ENCODE measurements at regions not wholly inside any gene's neighbourhood (a gene's known extent, or its start where the extent isn't known, plus 50 kb on each side); places are given as distances from the start of the nearest gene placed in this dataset.

- DNase-seq = no peak
Measured at GRCh38 chr13:64849196-64849595, 2380.9 kb downstream of the PCDH9 start.

GRCh38 chr13:64847767-64848166 lies 2382.4 kb downstream of the PCDH9 start:
- no peak for DNase-seq

- no peak for DNase-seq
Measured at GRCh38 chr13:64845110-64845509, 2385.0 kb downstream of the PCDH9 start.

- no peak for DNase-seq
Measured at GRCh38 chr13:64819081-64819480, 2411.1 kb downstream of the PCDH9 start.

GRCh38 chr13:64817691-64818090 lies 2412.4 kb downstream of the PCDH9 start:
- no peak for DNase-seq

GRCh38 chr13:64810750-64811149 lies 2419.4 kb downstream of the PCDH9 start:
- no peak for DNase-seq

- DNase-seq = no peak
Measured at GRCh38 chr13:64808704-64809103, 2421.4 kb downstream of the PCDH9 start.

- no peak for DNase-seq
Measured at GRCh38 chr13:64801768-64802167, 2428.4 kb downstream of the PCDH9 start.

- no peak for DNase-seq
Measured at GRCh38 chr13:64798422-64798821, 2431.7 kb downstream of the PCDH9 start.

GRCh38 chr13:64793592-64793991 lies 2436.5 kb downstream of the PCDH9 start:
- no peak for DNase-seq

GRCh38 chr13:64793131-64793530 lies 2437.0 kb downstream of the PCDH9 start:
- no peak for DNase-seq

- DNase-seq = no peak
Measured at GRCh38 chr13:64791373-64791772, 2438.8 kb downstream of the PCDH9 start.

- DNase-seq = no peak
Measured at GRCh38 chr13:64782466-64782865, 2447.7 kb downstream of the PCDH9 start.

GRCh38 chr13:64778002-64778401 lies 2452.1 kb downstream of the PCDH9 start:
- DNase-seq = no peak

- no peak for DNase-seq
Measured at GRCh38 chr13:64774915-64775314, 2455.2 kb downstream of the PCDH9 start.

- no peak for DNase-seq
Measured at GRCh38 chr13:64770743-64771142, 2459.4 kb downstream of the PCDH9 start.

- no peak for DNase-seq
Measured at GRCh38 chr13:64767054-64767453, 2463.1 kb downstream of the PCDH9 start.

- DNase-seq = no peak
Measured at GRCh38 chr13:64765636-64766035, 2464.5 kb downstream of the PCDH9 start.

GRCh38 chr13:64758521-64759244 lies 2471.5 kb downstream of the PCDH9 start:
- no peak for DNase-seq

GRCh38 chr13:64756621-64757020 lies 2473.5 kb downstream of the PCDH9 start:
- no peak for DNase-seq

GRCh38 chr13:64755961-64756360 lies 2474.2 kb downstream of the PCDH9 start:
- DNase-seq = no peak

- DNase-seq = no peak
Measured at GRCh38 chr13:64753233-64754000, 2476.7 kb downstream of the PCDH9 start.

GRCh38 chr13:64749301-64749700 lies 2480.8 kb downstream of the PCDH9 start:
- no peak for DNase-seq

GRCh38 chr13:64746845-64747244 lies 2483.3 kb downstream of the PCDH9 start:
- DNase-seq = no peak

- DNase-seq = no peak
Measured at GRCh38 chr13:64740493-64740892, 2489.6 kb downstream of the PCDH9 start.
